HG02870 (cell line): ENCODE measurements at regions not wholly inside any gene's neighbourhood (a gene's known extent, or its start where the extent isn't known, plus 50 kb on each side); places are given as distances from the start of the nearest gene placed in this dataset.
"Not testable (repeated sequence)": the region's sequence is repeated elsewhere in the genome, so short reads cannot be mapped to it uniquely, and the experiment has no call there.

ENCODE experiments used
- ATAC-seq: cut with Tn5 transposase; IDR thresholded peaks from one replicate; pipeline ENCODE4 v1.9.1; 2021; ENCODE audit warnings: mild to moderate bottlenecking, moderate library complexity; ENCODE audit not compliant: unreplicated experiment

DNA sequence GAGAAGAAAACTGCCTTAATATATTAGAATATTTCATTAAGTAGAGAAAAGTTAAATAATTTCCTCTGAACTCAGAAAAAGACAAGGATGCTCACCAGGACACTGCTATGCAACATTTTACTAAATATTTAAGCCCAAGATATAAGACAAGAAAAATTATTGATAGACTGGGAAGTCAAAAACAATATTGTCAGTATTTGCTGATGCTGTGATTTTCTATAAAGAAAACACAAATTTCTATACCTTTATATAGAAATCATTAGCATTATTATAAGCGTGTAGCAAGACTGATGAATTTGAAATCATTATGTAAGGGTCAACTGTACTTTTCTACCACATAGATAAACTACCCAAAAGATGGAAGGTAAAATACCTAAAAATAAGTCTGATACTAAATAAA lies 451.0 kb downstream of the RNF144A start:
- ATAC-seq, result no peak

DNA sequence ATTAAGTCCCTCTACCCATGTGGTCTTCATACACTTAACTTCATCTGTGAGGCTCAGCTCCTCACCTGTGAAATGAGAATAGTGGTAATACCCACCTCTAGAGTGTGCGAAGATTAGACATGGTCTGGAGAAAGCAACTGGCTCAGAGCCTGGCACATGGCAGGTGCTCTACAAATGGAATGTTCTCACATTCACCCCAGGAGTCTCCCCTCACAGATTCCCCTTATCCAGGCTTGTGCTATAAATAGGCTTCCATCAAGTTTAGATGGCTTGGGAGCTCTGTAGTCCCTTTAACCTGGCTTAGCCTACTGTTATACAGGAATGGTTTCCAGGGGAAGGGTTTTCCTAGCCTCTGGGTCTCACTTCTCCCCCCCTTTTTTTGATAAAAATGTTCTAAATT lies 455.9 kb downstream of the RNF144A start:
- no peak for ATAC-seq

- no peak for ATAC-seq
Measured at GRCh38 chr2:7375901-7376300, 458.7 kb downstream of the RNF144A start.

GRCh38 chr2:7377916-7378569 lies 460.8 kb downstream of the RNF144A start:
- ATAC-seq, result no peak

DNA sequence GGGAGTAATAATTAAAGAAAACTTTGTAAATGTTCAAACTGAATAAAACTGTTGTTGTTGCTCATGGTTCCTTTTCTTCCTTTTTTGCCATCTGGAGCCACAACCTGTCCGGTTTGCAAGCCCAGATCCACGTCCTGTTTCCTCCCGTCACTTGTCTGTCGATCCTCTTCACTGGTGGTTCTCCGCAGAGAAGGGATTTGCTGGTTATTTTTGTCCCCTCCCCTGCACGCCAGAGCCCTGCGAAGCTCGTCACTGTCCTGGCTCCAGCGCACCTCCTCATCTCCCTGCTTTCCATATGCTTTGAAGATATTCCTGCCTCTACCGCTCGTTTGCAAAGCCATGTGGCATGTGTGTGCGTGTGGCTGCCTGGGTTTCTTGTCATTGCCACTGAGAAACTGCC lies 461.4 kb downstream of the RNF144A start:
- ATAC-seq, result no peak

DNA sequence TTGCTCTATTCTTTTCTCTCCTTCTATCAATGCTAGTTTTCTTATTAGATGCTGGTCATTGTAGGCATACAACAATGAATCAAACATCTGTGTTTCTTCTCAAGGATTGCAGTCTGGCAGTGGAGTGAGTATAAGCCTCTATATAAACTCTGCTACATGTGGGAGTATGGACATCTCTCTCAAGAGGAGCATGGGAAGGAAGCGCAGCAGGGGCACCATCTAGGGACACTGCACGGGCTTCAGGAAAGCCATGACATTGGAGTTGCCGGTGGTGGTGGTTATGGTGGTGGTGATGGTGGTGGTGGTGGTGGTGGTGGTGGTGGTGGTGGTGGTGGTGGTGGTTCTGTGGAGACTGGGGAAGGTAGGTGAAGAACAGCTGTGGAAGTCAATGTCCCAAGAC lies 462.6 kb downstream of the RNF144A start:
- no peak for ATAC-seq

DNA sequence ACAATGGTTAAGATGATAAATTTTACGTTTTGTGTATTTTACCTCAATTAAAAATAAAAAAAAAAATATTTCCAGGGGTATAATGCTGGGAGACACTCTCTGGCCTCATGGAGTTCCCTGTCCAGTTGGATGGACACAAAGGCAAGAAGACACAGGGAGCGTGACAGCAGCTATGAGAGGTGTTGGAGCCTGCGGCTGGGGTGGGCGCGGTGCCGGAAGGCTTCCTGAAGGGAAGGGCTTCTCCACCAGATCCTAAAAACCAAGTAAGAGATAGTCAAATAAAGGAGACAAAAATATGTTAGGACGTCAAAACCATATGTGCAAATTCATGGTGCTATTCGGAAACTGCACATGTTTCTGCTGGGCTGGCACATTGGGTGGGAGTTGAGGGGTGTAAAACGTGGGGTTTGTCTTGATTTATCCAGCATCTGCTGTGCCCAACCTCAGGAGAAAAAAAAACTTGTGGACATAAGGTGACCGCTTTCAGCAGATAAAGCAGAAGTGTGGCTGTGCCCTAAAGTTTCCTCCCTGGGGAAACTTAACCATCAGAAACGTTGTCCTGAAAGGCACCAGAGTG lies 467.6 kb downstream of the RNF144A start:
- ATAC-seq, result no peak

- ATAC-seq, result not testable (repeated sequence)
Measured at GRCh38 chr2:7390311-7390710, 473.1 kb downstream of the RNF144A start.

DNA sequence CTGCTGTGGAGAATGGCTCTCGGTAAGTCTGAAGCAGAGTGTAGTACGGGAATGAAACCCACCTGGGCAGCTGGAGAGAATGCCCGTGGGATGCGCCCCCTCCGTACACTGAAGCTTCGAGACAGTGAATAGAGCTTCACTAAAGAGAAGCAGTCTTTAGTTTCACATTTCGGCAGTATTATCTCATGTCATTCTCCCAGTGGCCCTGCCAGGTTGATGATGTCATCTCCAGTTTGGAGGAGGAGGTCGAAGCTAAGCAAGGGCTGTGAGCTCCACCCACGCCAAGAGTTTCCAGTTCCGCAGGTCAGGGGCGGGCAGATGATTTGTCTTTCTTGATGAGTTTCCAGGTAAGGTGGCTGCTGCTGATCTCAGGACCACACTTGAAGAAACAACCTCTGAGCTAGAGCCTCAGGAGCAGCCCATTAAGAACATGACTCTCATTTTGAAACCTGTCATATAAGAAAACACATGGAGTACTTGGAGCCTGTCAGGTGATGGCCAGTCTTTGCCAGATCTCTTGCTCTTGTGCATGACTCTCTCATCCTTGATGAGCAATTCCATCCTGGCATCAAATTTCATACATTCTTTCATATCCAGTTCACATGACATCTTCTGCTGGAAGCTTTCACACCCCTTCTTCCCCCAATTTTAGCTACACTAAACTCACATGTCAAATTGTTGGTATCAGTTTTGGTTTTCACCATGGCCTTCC lies 475.0 kb downstream of the RNF144A start:
- ATAC-seq, result no peak

DNA sequence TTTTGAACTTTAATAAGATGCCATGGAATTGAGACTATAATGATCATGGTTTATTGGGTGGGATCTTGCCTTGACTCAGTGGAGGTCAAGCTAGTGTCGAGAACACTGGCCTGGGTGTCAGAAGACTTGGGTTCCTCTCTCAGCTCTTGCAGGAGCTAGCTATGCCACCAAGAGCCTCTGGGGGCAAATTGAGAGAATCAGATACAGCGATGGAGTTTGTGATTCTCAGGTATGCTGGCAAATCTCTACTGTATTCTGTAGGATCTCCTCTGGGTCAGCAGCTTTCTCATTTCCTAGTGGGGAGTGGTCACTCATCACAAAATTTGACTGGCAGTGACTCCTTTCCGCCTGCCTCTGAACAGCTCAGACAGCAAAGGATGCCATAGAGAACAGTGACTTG lies 477.0 kb downstream of the RNF144A start:
- ATAC-seq, result no peak

DNA sequence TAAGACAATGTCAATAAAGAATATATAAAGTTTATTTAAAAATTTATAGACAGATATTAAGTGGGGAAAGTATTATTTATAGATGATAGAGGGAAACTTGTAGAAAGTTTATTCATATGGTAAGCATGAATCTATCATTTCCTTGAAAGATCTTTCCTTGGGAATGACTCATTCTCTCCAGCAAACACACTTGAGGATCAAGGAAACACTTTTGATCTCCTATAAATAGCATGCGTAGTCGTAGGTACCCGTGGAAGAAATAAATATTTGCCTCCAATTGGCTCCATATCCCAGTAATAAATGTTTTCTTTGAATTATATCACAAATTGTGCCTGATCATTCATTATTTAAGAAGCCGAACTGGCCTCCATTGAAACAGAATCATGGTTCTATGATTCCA lies 483.4 kb downstream of the RNF144A start:
- ATAC-seq, result no peak

DNA sequence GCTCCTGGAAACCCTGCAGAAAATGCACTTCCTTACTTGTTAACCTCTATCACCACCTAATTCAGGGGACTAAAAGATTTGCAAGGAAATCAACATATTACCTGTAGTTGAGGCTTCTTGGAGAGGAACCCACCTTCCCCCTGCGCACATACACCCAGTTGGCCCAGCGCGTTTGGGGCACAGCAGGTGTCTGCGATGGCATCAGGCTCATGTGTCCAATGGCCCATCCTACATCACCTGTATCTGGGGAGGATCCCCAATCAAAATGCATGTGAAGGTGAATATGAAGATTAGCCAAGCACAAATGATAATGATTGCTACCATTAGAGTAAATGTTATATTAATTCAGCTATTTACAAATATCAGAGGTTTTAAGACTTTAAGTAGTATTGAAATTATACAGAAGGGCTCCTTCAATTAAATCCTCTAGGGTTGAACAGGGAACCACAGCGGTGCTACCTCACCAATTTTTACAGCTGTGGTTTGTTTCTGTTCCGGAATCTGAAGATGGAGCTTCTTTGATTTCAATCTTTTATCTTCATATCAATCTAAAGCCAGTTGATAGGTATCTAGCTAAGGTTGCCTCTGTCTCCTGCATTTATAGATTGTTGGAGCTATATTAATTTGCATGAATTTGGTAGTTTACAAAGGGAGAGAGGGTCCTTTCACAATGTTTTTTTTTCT lies 486.0 kb downstream of the RNF144A start:
- no peak for ATAC-seq

DNA sequence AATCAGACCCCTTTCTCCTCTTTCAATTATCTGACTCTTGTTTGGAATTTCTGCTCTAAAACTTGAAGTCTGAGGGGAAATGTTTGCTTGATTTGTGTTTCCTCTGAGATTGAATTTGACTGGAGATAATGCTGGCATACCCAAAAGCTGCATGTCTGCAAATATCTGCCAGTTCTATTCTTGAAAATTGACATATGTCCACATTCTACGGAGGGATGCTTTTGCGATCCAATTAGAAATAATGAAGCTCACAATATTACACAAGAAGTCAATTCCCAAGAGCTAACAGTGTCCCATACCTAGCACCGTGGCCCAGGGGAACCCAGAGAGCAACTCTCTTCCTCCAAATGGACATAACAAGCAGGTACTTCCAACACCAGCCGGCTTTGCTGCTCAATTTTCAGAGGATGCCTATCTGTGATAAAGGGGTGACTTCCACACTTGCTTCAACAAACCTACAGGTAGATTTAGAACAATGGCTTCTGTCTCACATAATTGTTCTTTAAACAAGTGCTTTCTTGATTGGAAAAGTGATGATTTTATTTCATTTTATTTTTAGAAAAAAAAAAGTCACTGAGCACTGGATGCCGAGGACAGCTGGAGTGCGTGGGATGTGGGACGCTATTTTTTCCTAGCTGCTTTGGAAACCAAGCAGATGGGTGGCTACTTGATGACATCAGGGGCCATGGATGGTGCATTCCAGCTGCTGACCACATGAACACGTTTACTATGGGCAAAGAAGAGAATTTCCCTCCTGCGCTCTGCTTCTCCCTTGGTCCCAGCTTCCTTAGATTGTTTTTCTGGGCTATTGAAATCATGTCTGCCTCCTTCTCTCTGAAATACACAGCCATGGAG lies 488.9 kb downstream of the RNF144A start:
- no peak for ATAC-seq

DNA sequence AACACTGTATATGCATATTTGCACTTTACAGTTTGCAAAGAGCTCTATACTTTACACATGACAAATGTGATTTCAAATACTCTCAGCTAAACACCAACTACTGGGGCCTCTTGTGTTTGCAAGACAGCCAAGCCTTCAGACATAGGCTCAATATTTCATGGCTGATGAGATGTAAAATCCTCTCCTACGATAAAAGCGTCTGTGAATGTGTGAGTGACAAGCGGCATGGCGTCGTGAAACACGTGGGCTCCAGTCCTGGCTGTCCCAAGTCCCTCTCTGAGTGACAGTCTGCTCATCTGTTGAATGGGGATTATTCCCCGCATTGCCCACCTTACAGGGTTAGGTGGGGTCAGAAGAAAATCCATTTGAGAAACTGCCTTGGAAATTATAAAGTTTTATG lies 489.8 kb downstream of the RNF144A start:
- no peak for ATAC-seq

DNA sequence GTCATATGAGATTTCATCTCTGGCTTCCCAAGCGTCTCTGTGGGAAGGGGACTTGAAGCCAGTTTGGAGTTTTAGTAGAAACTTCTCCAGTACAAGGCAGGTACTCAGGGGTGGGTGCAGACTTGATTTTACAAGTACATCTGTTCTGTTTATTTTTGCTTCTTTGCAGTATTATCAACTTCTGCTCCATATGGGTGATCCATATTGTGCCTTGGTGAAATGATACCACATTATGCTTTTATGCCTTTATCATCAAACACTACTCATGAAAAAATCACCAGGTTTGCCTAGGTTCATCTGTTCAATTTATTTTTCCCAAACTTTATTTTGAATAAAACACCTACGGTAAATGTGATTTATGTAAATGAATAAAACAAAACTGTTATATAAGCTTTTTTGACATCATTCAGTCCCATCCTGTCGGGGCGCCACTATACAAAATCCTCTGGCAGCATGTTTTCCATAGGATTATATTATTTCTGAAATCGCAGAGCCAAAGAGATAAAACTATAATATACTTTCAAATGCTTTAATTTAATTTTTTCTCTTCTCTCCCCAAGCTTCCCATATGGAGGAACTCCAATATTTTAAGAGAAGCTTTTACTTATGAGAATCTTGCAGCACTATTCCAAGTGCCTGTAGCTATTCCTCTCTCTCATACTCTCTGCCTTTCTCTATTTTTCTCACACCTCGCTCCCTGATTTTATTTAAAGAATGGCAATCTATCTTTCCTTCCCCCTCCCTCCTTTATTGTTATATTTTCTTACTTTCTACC lies 490.9 kb downstream of the RNF144A start:
- ATAC-seq, result no peak

- no peak for ATAC-seq
Measured at GRCh38 chr2:7411691-7412090, 494.5 kb downstream of the RNF144A start.

GRCh38 chr2:7417845-7418742 lies 500.9 kb downstream of the RNF144A start:
- no peak for ATAC-seq

DNA sequence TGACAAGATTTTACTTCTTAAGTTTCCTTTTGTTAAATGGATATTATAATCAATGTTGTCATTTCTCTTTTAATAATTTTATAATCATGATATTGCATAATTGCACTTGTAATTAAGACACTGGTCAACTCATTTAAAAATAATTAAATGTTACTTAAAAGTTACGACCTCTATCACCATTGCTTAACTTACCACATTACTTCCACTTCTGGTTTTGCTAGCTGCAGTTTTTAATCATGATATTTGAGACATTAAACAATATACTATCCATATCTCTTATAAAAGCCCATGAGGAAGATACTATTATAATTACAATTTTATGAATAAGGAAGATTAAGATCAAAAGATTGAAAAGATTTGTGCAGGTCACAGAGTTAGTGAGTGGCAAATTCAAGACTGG lies 502.0 kb downstream of the RNF144A start:
- no peak for ATAC-seq

GRCh38 chr2:7419814-7420311 lies 502.7 kb downstream of the RNF144A start:
- no peak for ATAC-seq
